Neural progenitor cell (in vitro differentiated cells): ENCODE measurements at regions not wholly inside any gene's neighbourhood (a gene's known extent, or its start where the extent isn't known, plus 50 kb on each side); places are given as distances from the start of the nearest gene placed in this dataset.
"Not testable (repeated sequence)": the region's sequence is repeated elsewhere in the genome, so short reads cannot be mapped to it uniquely, and the experiment has no call there.

Experiments used
- DNase-seq: peaks from one replicate; pipeline ENCODE4 v3.0.0-alpha.2; 2016; ENCODE audit warnings: low spot score
- H2AFZ ChIP-seq: fragments of 200-600 bp; sonication (generic); replicated peaks from 2 replicates; pipeline ENCODE4 v1.6.1; 2016; ENCODE audit warnings: antibody characterized with exemption
- H3F3A ChIP-seq: fragments of 200-600 bp; sonication (generic); 2 replicates; pipeline ENCODE4 v1.6.1; 2016; ENCODE audit warnings: antibody characterized with exemption, low read depth
- H3K27ac ChIP-seq: fragments of 200-600 bp; sonication (generic); 2 replicates; pipeline ENCODE4 v1.5.1; 2016; ENCODE audit warnings: mild to moderate bottlenecking
- H3K27me3 ChIP-seq: fragments of 200-600 bp; sonication (generic); 2 replicates; pipeline ENCODE4 v1.6.1; 2016; ENCODE audit warnings: mild to moderate bottlenecking, moderate library complexity
- H3K36me3 ChIP-seq: fragments of 200-600 bp; sonication (generic); 2 replicates; pipeline ENCODE4 v1.5.1; 2016
- H3K4me1 ChIP-seq: fragments of 200-600 bp; sonication (generic); 2 replicates; pipeline ENCODE4 v1.6.1; 2016; ENCODE audit warnings: mixed run types
- H3K4me2 ChIP-seq: fragments of 200-600 bp; sonication (generic); 2 replicates; pipeline ENCODE4 v1.6.1; 2016
- H3K4me3 ChIP-seq: fragments of 200-600 bp; sonication (generic); 2 replicates; pipeline ENCODE4 v1.5.1; 2016
- H3K79me2 ChIP-seq: fragments of 200-600 bp; sonication (generic); 2 replicates; pipeline ENCODE4 v1.6.1; 2016; ENCODE audit warnings: low read depth
- H3K9ac ChIP-seq: fragments of 200-600 bp; sonication (generic); 2 replicates; pipeline ENCODE4 v1.6.1; 2016
- H3K9me3 ChIP-seq: fragments of 200-600 bp; sonication (generic); 2 replicates; pipeline ENCODE4 v1.5.1; 2016; ENCODE audit warnings: low read depth
- H4K20me1 ChIP-seq: fragments of 200-600 bp; sonication (generic); 2 replicates; pipeline ENCODE4 v1.6.1; 2016; ENCODE audit warnings: low read depth
- H3K27ac Mint-ChIP-seq: 3 replicates; pipeline ENCODE4 v1.8.0; 2021; ENCODE audit warnings: mixed read lengths
- H3K27me3 Mint-ChIP-seq: 2 replicates; pipeline ENCODE4 v1.8.0; 2022; ENCODE audit warnings: low read depth, mild to moderate bottlenecking, inconsistent platforms, moderate library complexity, mixed read lengths; ENCODE audit not compliant: insufficient read depth
- H3K36me3 Mint-ChIP-seq: 3 replicates; pipeline ENCODE4 v1.8.0; 2021; ENCODE audit warnings: mixed read lengths
- H3K4me1 Mint-ChIP-seq: 3 replicates; pipeline ENCODE4 v1.8.0; 2021; ENCODE audit warnings: mixed read lengths
- H3K4me3 Mint-ChIP-seq: 3 replicates; pipeline ENCODE4 v1.8.0; 2021; ENCODE audit warnings: mild to moderate bottlenecking, moderate library complexity, mixed read lengths
- H3K9me3 Mint-ChIP-seq: 3 replicates; pipeline ENCODE4 v1.8.0; 2020; ENCODE audit warnings: mixed read lengths
- CTCF ChIP-seq: fragments of 200-600 bp; sonication (generic); IDR thresholded peaks from 2 replicates; pipeline ENCODE4 v1.5.1; 2017; ENCODE audit warnings: antibody characterized with exemption, mild to moderate bottlenecking
- EZH2 ChIP-seq: fragments of 200-600 bp; sonication (generic); IDR thresholded peaks from 2 replicates; pipeline ENCODE4 v1.6.1; 2017; ENCODE audit warnings: antibody characterized with exemption, mild to moderate bottlenecking, moderate library complexity
- EZH2phosphoT487 ChIP-seq: fragments of 200-600 bp; sonication (generic); IDR thresholded peaks from 2 replicates; pipeline ENCODE4 v1.6.1; 2017; ENCODE audit warnings: antibody characterized with exemption

- no peak overlapping the region for H3K27ac Mint-ChIP-seq
- H3K4me3 Mint-ChIP-seq, result no peak overlapping the region
- H3K9ac ChIP-seq, result no peak overlapping the region
These were observed 82.8 kb upstream of the CD28 start for GRCh38 chr2:203623661-203624060.

GRCh38 chr2:203625701-203626100, 80.7 kb upstream of the CD28 start:
- no peaks in the 10 kb centered on the region for H3K27me3 Mint-ChIP-seq
- peaks cover 6% of the 10 kb centered on the region for H3K4me1 Mint-ChIP-seq
- H3K27me3 ChIP-seq, result no peaks in the 10 kb centered on the region
- H3K9me3 Mint-ChIP-seq, result no peaks in the 10 kb centered on the region
- H3K4me2 ChIP-seq, result no peak overlapping the region
- no peak overlapping the region for H3K4me3 ChIP-seq
- no peak overlapping the region for H3K9ac ChIP-seq
- no peaks in the 10 kb centered on the region for H3F3A ChIP-seq
- H3K27ac ChIP-seq, result no peak overlapping the region
- H2AFZ ChIP-seq, result no peak overlapping the region
- no peaks in the 10 kb centered on the region for H3K36me3 Mint-ChIP-seq
- H3K79me2 ChIP-seq, result no peaks in the 10 kb centered on the region
- H4K20me1 ChIP-seq, result no peaks in the 10 kb centered on the region
- H3K9me3 ChIP-seq, result no peaks in the 10 kb centered on the region
- no peak for TF ChIP-seq CTCF
- TF ChIP-seq EZH2phosphoT487, result no peak
- TF ChIP-seq EZH2, result no peak
- no peaks in the 10 kb centered on the region for H3K36me3 ChIP-seq
- no peaks in the 10 kb centered on the region for H3K4me1 ChIP-seq
- DNase-seq, result no peak
- no peak overlapping the region for H3K4me3 Mint-ChIP-seq
- no peak overlapping the region for H3K27ac Mint-ChIP-seq

More at GRCh38 chr2:203623661-203624060, 82.8 kb upstream of the CD28 start:
- Histone ChIP-seq H4K20me1 (no peaks in the 10 kb centered on the region), H3K79me2 (no peaks in the 10 kb centered on the region), H2AFZ (no peak overlapping the region), H3K4me3 (no peak overlapping the region), H3K4me2 (no peak overlapping the region), H3K9me3 (no peaks in the 10 kb centered on the region), H3K27ac (no peak overlapping the region), H3K27me3 (no peaks in the 10 kb centered on the region), H3K36me3 (no peaks in the 10 kb centered on the region), H3F3A (no peaks in the 10 kb centered on the region), H3K4me1 (no peaks in the 10 kb centered on the region)
- peaks cover 2% of the 10 kb centered on the region for H3K9me3 Mint-ChIP-seq
- TF ChIP-seq EZH2 (no peak), CTCF (no peak), EZH2phosphoT487 (no peak)
- DNase-seq, result no peak
- no peaks in the 10 kb centered on the region for H3K36me3 Mint-ChIP-seq
- H3K27me3 Mint-ChIP-seq, result no peaks in the 10 kb centered on the region
- H3K4me1 Mint-ChIP-seq, result peaks cover 6% of the 10 kb centered on the region

GRCh38 chr2:203626247-203626646, 80.2 kb upstream of the CD28 start:
- H3K4me1 Mint-ChIP-seq, H3K27ac ChIP-seq, H3K27me3 ChIP-seq, DNase-seq, H4K20me1 ChIP-seq, H3K9me3 ChIP-seq, H3K27me3 Mint-ChIP-seq, H3K4me3 ChIP-seq, H3K4me3 Mint-ChIP-seq, H2AFZ ChIP-seq, H3K4me1 ChIP-seq, H3K27ac Mint-ChIP-seq, H3K9me3 Mint-ChIP-seq, H3F3A ChIP-seq, H3K36me3 ChIP-seq, H3K9ac ChIP-seq, H3K79me2 ChIP-seq, H3K4me2 ChIP-seq, H3K36me3 Mint-ChIP-seq: not testable (repeated sequence)

GRCh38 chr2:203626952-203627681, 79.3 kb upstream of the CD28 start:
- Mint-ChIP-seq H3K27ac (no peak overlapping the region), H3K9me3 (no peaks in the 10 kb centered on the region), H3K36me3 (no peaks in the 10 kb centered on the region), H3K4me3 (no peak overlapping the region), H3K4me1 (peaks cover 6% of the 10 kb centered on the region), H3K27me3 (no peaks in the 10 kb centered on the region)
- Histone ChIP-seq H3K4me3 (no peak overlapping the region), H3K36me3 (no peaks in the 10 kb centered on the region), H3K4me2 (no peak overlapping the region), H3K27me3 (no peaks in the 10 kb centered on the region), H3K4me1 (no peaks in the 10 kb centered on the region), H3K9ac (no peak overlapping the region), H4K20me1 (no peaks in the 10 kb centered on the region), H3K27ac (no peak overlapping the region), H3K9me3 (no peaks in the 10 kb centered on the region), H2AFZ (no peak overlapping the region), H3F3A (no peaks in the 10 kb centered on the region), H3K79me2 (no peaks in the 10 kb centered on the region)
- no peak for DNase-seq
- TF ChIP-seq CTCF (no peak), EZH2phosphoT487 (no peak), EZH2 (no peak)
